ENCODE measurements at regions not wholly inside any gene's neighbourhood (a gene's known extent, or its start where the extent isn't known, plus 50 kb on each side); places are given as distances from the start of the nearest gene placed in this dataset.

DNA sequence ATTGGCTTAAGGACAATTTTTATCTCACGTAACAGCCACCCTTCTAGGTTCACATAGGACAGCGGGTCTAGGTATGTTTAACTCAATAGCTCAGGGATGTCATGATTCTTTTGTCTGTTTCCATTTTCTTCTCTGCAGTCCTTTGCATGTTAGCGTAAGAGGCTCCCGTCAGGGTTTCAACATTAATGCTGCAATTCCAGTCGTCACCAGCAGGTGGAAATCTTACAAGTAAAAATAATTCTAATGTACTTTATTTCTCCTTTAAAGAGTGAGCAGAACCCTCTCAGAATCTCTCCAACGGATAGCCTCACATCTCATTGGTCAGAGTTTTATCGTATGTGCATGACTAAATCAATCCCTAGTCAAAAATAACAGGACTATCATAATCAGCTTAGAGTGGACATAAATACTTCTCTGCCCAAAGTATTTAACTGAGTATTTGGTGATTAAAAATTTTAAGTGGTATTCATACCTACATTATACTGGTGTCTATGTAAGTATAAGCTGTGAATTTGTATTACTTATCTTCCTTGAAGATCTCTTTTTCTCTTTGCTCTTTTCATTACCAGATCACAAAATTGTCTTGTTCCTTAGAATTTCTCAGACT lies 487.2 kb upstream of the GCFC2 start:
- DNase-seq (ENCODE audit: low read depth) = peak; percentile 80

DNA sequence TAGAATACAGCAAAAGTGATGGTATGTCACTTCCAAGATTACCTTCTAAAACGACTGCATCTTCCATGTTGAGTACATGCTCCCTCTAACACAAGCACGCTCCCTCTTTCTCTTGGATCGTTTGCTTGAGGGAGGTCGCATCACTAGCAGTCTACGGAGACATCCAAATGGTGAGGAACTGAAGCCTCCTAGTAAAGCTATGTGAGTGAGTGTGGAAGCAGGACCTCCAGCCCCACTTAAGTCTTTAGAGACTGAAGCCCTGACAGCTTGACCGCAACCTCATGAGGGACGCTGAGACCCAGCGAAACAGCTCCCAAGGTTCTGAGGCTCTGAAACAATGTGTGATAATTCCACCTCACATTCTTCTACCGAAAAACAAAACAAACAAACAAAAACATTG lies 486.7 kb upstream of the GCFC2 start:
- TF ChIP-seq, protein P1, sequence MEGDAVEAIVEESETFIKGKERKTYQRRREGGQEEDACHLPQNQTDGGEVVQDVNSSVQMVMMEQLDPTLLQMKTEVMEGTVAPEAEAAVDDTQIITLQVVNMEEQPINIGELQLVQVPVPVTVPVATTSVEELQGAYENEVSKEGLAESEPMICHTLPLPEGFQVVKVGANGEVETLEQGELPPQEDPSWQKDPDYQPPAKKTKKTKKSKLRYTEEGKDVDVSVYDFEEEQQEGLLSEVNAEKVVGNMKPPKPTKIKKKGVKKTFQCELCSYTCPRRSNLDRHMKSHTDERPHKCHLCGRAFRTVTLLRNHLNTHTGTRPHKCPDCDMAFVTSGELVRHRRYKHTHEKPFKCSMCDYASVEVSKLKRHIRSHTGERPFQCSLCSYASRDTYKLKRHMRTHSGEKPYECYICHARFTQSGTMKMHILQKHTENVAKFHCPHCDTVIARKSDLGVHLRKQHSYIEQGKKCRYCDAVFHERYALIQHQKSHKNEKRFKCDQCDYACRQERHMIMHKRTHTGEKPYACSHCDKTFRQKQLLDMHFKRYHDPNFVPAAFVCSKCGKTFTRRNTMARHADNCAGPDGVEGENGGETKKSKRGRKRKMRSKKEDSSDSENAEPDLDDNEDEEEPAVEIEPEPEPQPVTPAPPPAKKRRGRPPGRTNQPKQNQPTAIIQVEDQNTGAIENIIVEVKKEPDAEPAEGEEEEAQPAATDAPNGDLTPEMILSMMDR (IDR thresholded peaks at IDR 0.05; ENCODE audit: insufficient read depth, low read depth, low read length, missing control alignments) = no peak
- no peak for DNase-seq (ENCODE audit: low read depth)
- no peak overlapping the region for H3K4me3 ChIP-seq (ENCODE audit: low read length)

More for the DNA sequence above, 487.2 kb upstream of the GCFC2 start:
- TF ChIP-seq, protein P1 (IDR thresholded peaks at IDR 0.05; ENCODE audit: insufficient read depth, low read depth, low read length, missing control alignments) = peak; percentile 78
- no peak overlapping the region for H3K4me3 ChIP-seq (ENCODE audit: low read length)

DNA sequence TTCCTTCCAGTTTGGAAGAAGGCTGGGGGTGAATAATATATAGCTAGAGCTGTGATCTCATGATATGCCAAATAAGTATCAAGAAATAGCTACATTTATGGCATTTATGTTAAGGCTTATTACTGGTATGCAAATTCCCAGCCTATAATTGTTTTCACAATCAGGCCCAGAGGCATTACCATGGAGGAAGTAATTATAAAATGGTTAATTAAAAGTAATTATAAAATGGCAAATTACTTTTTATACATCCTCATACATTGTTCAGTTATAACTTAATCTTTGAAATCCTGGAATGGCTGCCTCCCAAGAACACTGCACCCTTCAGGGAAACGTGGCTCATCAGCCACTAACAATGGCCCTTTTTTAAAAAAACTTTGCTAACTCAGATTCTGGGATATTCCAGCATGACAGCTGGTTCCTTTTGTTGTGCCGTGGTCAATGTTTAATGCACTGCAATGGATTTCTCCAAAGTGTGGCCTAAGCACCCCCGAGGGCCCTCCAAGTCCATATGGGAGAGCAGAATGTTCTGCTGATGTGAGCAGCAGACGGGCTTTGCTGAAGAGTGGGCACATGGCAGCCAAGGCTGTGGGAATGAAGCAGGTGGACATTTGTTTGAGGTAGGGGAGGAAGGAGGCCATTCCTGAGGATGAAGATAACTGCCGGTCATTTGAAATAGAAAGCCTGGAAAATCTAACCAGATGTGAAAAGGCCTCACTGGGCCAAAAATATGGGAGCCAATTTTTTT lies 483.5 kb upstream of the GCFC2 start:
- H3K4me3 ChIP-seq (ENCODE audit: low read length) = no peak overlapping the region
- TF ChIP-seq, protein P1 (IDR thresholded peaks at IDR 0.05; ENCODE audit: insufficient read depth, low read depth, low read length, missing control alignments) = no peak
- no peak for DNase-seq (ENCODE audit: low read depth)

DNA sequence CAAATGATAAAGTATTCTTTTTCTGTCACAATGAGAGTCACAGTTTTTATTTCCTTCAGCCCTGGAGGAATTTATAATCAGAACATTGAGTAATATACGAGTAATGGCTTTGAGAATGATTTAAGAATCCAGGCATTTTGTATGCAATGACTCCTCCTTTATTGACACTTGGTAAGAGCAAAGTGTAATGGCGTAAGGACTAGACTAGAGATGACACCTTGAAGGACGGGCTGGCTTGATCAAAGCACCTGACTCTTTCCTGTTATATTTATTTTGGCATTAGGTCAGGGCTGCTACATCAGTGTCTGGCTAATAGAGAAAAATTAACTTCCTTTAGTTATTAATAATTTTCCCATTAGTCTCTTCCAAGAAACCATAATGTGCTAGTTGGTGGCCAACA lies 482.4 kb upstream of the GCFC2 start:
- H3K4me3 ChIP-seq (ENCODE audit: low read length) = no peak overlapping the region
- TF ChIP-seq, protein P1 (IDR thresholded peaks at IDR 0.05; ENCODE audit: insufficient read depth, low read depth, low read length, missing control alignments) = no peak
- DNase-seq (ENCODE audit: low read depth) = peak; percentile 7

DNA sequence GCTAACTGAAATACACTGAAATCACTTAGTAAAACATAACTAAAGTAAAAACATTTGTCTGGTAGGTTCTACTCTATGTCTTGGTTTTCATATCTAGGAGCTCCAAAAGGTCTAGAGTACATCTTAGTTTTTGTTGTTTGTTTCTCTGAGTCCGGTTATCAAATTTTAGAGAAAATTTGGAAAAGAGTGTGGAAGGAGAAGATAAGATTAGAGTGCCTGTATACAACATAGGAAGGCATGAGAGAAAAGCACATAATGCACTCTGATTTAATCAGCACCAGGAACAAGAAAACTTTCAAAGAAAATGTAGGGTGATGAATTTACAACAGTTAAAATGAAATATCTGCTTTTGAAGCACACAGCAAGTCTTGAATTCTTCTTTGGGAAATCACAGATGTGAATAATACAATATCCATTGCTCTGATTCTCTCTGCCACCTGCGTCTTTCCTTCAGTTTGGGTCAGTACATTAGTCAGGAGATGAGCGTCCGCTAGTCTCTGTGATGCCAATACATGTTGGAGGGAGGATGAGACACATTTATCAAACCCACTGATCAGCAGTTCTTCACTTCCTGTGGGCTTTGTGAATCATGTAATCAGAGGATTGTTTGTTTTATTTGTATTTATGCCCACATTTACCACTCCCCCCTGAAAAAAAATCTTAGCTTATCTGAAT lies 477.8 kb upstream of the GCFC2 start:
- DNase-seq (ENCODE audit: low read depth) = no peak
- TF ChIP-seq, protein P1 (IDR thresholded peaks at IDR 0.05; ENCODE audit: insufficient read depth, low read depth, low read length, missing control alignments) = no peak
- no peak overlapping the region for H3K4me3 ChIP-seq (ENCODE audit: low read length)

DNA sequence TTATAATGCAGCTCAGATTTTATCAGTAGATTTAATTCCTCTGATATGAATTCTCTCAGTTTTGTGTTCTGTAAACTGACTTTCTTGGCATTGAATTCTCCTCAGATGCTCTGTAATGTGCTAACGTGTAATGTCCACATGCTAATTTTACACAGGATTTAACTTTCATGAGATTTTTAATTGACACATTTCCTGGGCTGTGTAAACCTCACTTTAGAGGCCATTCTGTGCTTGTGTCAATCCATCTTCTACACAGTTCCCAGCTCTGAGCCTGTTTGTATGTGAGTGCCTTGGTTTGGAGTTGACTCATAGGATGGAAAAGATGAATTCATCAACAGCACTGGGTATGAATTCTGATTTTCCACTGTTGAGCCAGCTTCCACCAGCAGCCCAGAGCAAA lies 476.7 kb upstream of the GCFC2 start:
- TF ChIP-seq, protein P1 (IDR thresholded peaks at IDR 0.05; ENCODE audit: insufficient read depth, low read depth, low read length, missing control alignments) = no peak
- no peak for DNase-seq (ENCODE audit: low read depth)

More for the DNA sequence above, 476.7 kb upstream of the GCFC2 start:
- no peak overlapping the region for H3K4me3 ChIP-seq (ENCODE audit: low read length)

Data from epithelial cell of esophagus (primary cell).